HG03520 (cell line): ENCODE measurements at regions not wholly inside any gene's neighbourhood (a gene's known extent, or its start where the extent isn't known, plus 50 kb on each side); places are given as distances from the start of the nearest gene placed in this dataset.
"Not testable (repeated sequence)": the region's sequence is repeated elsewhere in the genome, so short reads cannot be mapped to it uniquely, and the experiment has no call there.

Experiments
- ATAC-seq: cut with Tn5 transposase; IDR thresholded peaks from one replicate; pipeline ENCODE4 v1.9.1; 2021; ENCODE audit warnings: mild to moderate bottlenecking, moderate library complexity; ENCODE audit not compliant: unreplicated experiment

- ATAC-seq: no peak
These were observed 573.2 kb upstream of the PCDH20 start for GRCh38 chr13:61988810-61989209.

GRCh38 chr13:61975001-61975400, 559.4 kb upstream of the PCDH20 start:
- no peak for ATAC-seq

- ATAC-seq: no peak
These were observed 550.1 kb upstream of the PCDH20 start for GRCh38 chr13:61965756-61966155.

- ATAC-seq: no peak
These were observed 545.3 kb upstream of the PCDH20 start for GRCh38 chr13:61960981-61961380.

- no peak for ATAC-seq
These were observed 538.4 kb upstream of the PCDH20 start for GRCh38 chr13:61954092-61954491.

GRCh38 chr13:61950828-61951227, 535.2 kb upstream of the PCDH20 start:
- no peak for ATAC-seq

- ATAC-seq: no peak
These were observed 528.8 kb upstream of the PCDH20 start for GRCh38 chr13:61944329-61944929.

GRCh38 chr13:61935710-61936109, 520.1 kb upstream of the PCDH20 start:
- no peak for ATAC-seq

- no peak for ATAC-seq
These were observed 512.0 kb upstream of the PCDH20 start for GRCh38 chr13:61927648-61928047.

- no peak for ATAC-seq
These were observed 503.2 kb upstream of the PCDH20 start for GRCh38 chr13:61918841-61919240.

GRCh38 chr13:61916483-61916882, 500.8 kb upstream of the PCDH20 start:
- no peak for ATAC-seq

GRCh38 chr13:61913183-61913582, 497.5 kb upstream of the PCDH20 start:
- ATAC-seq: no peak

- no peak for ATAC-seq
These were observed 493.4 kb upstream of the PCDH20 start for GRCh38 chr13:61908906-61909615.

GRCh38 chr13:61905054-61905453, 489.4 kb upstream of the PCDH20 start:
- ATAC-seq: no peak

GRCh38 chr13:61901946-61902541, 486.4 kb upstream of the PCDH20 start:
- ATAC-seq: no peak

- no peak for ATAC-seq
These were observed 484.4 kb upstream of the PCDH20 start for GRCh38 chr13:61900033-61900432.

- ATAC-seq: no peak
These were observed 482.6 kb upstream of the PCDH20 start for GRCh38 chr13:61898207-61898606.

- no peak for ATAC-seq
These were observed 475.8 kb upstream of the PCDH20 start for GRCh38 chr13:61891401-61891800.

GRCh38 chr13:61884830-61885229, 469.2 kb upstream of the PCDH20 start:
- ATAC-seq: no peak

- peak; percentile 67 for ATAC-seq
These were observed 465.1 kb upstream of the PCDH20 start for GRCh38 chr13:61880578-61881283.

- not testable (repeated sequence) for ATAC-seq
These were observed 462.9 kb upstream of the PCDH20 start for GRCh38 chr13:61878565-61878964.
